ENCODE measurements at regions not wholly inside any gene's neighbourhood (a gene's known extent, or its start where the extent isn't known, plus 50 kb on each side); places are given as distances from the start of the nearest gene placed in this dataset.
"Not testable (repeated sequence)": the region's sequence is repeated elsewhere in the genome, so short reads cannot be mapped to it uniquely, and the experiment has no call there.

DNA sequence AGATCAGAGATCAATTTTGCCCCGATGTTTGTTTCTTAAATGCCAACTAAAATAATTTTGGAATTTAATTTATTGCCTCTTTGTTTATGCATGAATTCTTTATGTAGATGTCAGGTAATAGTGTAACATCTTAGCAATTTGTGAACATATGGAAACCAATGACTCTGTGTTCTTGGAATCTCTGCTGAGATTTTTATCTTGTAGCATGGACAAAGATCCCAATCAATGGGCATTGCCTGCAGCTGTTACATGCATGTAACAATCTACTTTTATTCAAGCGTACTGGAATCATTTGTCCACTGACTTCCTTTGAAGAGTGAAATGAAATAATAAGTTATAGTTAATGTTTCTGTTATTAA, 61.6 kb upstream of the ARSJ start:
- TF ChIP-seq CTCF (conservative IDR thresholded peaks at IDR 0.05): no peak
- TF ChIP-seq EZH2 (IDR thresholded peaks at IDR 0.05; ENCODE audit: low read depth): no peak
- H3K27me3 ChIP-seq (ENCODE audit: insufficient read depth, low read depth): no peaks in the 10 kb centered on the region
- no peak for DNase-seq
- no peaks in the 10 kb centered on the region for H4K20me1 ChIP-seq (ENCODE audit: insufficient read depth)
- no peak overlapping the region for H3K4me3 ChIP-seq
- no peak overlapping the region for H3K4me2 ChIP-seq
- no peaks in the 10 kb centered on the region for H3F3A ChIP-seq (ENCODE audit: insufficient read depth, low read depth)
- no peaks in the 10 kb centered on the region for H3K79me2 ChIP-seq (ENCODE audit: low read depth)
- no peaks in the 10 kb centered on the region for H3K9me2 ChIP-seq (ENCODE audit: insufficient read depth)
- no peaks in the 10 kb centered on the region for H3K4me1 ChIP-seq (replicated peaks; ENCODE audit: insufficient read depth)
- BruUV-seq (replicated peaks): no TSS peak
- intact Hi-C loops (cut with micrococcal nuclease; ENCODE audit: unreplicated experiment): no loop called here
- ChIA-PET POLR2A (ENCODE audit: unreplicated experiment) (no interaction called here), CTCF (no interaction called here)
- H3K9me3 ChIP-seq (ENCODE audit: insufficient read depth, low read depth): no peaks in the 10 kb centered on the region
- H2AFZ ChIP-seq: no peak overlapping the region
- no peak overlapping the region for H3K27ac ChIP-seq
- H3K36me3 ChIP-seq (ENCODE audit: low read depth): no peaks in the 10 kb centered on the region

DNA sequence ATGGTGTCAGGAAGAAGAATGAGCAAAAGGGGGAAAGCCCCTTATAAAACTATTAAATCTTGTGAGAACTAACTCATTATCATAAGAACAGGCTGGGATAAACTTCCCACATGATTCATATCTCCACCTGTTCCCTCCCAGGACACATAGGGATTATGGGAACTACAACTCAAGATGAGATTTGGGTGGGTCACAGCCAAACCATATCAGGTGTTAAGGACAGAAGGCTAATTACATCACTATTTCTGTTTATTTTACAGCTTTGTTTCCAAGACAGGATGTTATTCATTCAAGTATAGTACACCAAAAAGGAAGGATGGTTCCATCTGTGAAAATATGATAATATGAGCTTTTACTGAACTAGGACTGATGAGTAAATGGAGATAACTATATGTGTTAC, 63.7 kb upstream of the ARSJ start:
- ChIA-PET CTCF (no interaction called here), POLR2A (ENCODE audit: unreplicated experiment) (no interaction called here)
- Histone ChIP-seq H3K27me3 (ENCODE audit: insufficient read depth, low read depth) (no peaks in the 10 kb centered on the region), H3K27ac (no peak overlapping the region), H3K9me2 (ENCODE audit: insufficient read depth) (no peaks in the 10 kb centered on the region), H4K20me1 (ENCODE audit: insufficient read depth) (no peaks in the 10 kb centered on the region), H3K9me3 (ENCODE audit: insufficient read depth, low read depth) (no peaks in the 10 kb centered on the region), H3K4me3 (no peak overlapping the region), H3K36me3 (ENCODE audit: low read depth) (no peaks in the 10 kb centered on the region), H3K4me1 (replicated peaks; ENCODE audit: insufficient read depth) (no peaks in the 10 kb centered on the region), H3K79me2 (ENCODE audit: low read depth) (no peaks in the 10 kb centered on the region), H2AFZ (no peak overlapping the region), H3F3A (ENCODE audit: insufficient read depth, low read depth) (no peaks in the 10 kb centered on the region), H3K4me2 (no peak overlapping the region)
- BruUV-seq (replicated peaks): no TSS peak
- TF ChIP-seq CTCF (conservative IDR thresholded peaks at IDR 0.05) (no peak), EZH2 (IDR thresholded peaks at IDR 0.05; ENCODE audit: low read depth) (no peak)
- DNase-seq: no peak
- intact Hi-C loops (cut with micrococcal nuclease; ENCODE audit: unreplicated experiment): no loop called here

DNA sequence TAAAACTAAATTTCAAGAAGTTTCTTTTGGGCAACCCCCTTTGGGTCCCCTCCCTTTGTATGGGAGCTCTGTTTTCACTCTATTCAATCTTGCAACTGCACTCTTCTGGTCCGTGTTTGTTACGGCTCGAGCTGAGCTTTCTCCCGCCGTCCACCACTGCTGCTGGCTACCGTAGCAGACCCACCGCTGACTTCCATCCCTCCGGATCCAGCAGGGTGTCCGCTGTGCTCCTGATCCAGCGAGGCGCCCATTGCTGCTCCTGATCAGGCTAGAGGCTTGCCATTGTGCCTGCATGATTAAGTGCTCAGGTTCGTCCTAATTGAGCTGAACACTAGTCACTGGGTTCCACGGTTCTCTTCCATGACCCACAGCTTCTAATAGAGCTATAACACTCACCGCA, 64.9 kb upstream of the ARSJ start:
- H3K9me3 ChIP-seq (ENCODE audit: insufficient read depth, low read depth); POLR2A ChIA-PET (ENCODE audit: unreplicated experiment); H2AFZ ChIP-seq; H3K4me2 ChIP-seq; H3F3A ChIP-seq (ENCODE audit: insufficient read depth, low read depth); H3K4me3 ChIP-seq; H4K20me1 ChIP-seq (ENCODE audit: insufficient read depth); H3K9me2 ChIP-seq (ENCODE audit: insufficient read depth); H3K27ac ChIP-seq; DNase-seq; BruUV-seq (replicated peaks); CTCF ChIA-PET; H3K79me2 ChIP-seq (ENCODE audit: low read depth); H3K27me3 ChIP-seq (ENCODE audit: insufficient read depth, low read depth); H3K36me3 ChIP-seq (ENCODE audit: low read depth); H3K4me1 ChIP-seq (replicated peaks; ENCODE audit: insufficient read depth); intact Hi-C loops (cut with micrococcal nuclease; ENCODE audit: unreplicated experiment): not testable (repeated sequence)

DNA sequence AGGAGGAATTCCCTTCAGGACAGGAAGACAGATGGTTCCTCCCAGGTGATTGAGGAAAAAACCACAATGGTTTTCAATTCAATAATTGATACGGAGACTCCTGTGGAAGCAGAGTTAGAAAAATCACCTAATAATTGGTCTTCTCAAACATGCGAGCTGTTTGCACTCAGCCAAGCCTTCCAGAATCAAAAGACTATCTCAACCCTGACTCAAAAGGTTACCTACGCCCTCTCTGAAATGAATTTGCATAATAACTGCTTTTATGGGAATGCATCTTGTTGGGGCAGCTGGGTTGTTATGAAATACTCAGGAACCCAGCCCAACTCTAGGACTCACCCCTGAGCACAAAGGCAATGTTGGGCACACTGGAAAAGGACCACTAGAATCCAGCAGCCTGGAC, 66.9 kb upstream of the ARSJ start:
- ChIA-PET CTCF (no interaction called here), POLR2A (ENCODE audit: unreplicated experiment) (no interaction called here)
- TF ChIP-seq CTCF (conservative IDR thresholded peaks at IDR 0.05): no peak
- no peak for TF ChIP-seq EZH2 (IDR thresholded peaks at IDR 0.05; ENCODE audit: low read depth)
- Histone ChIP-seq H3K36me3 (ENCODE audit: low read depth) (no peaks in the 10 kb centered on the region), H3K4me1 (replicated peaks; ENCODE audit: insufficient read depth) (no peaks in the 10 kb centered on the region), H3K4me3 (no peak overlapping the region), H3F3A (ENCODE audit: insufficient read depth, low read depth) (no peaks in the 10 kb centered on the region), H3K9me3 (ENCODE audit: insufficient read depth, low read depth) (no peaks in the 10 kb centered on the region), H3K9me2 (ENCODE audit: insufficient read depth) (no peaks in the 10 kb centered on the region), H3K27ac (no peak overlapping the region), H3K79me2 (ENCODE audit: low read depth) (no peaks in the 10 kb centered on the region), H4K20me1 (ENCODE audit: insufficient read depth) (no peaks in the 10 kb centered on the region), H3K4me2 (no peak overlapping the region), H2AFZ (no peak overlapping the region), H3K27me3 (ENCODE audit: insufficient read depth, low read depth) (no peaks in the 10 kb centered on the region)
- no TSS peak for BruUV-seq (replicated peaks)
- intact Hi-C loops (cut with micrococcal nuclease; ENCODE audit: unreplicated experiment): no loop called here
- DNase-seq: no peak

DNA sequence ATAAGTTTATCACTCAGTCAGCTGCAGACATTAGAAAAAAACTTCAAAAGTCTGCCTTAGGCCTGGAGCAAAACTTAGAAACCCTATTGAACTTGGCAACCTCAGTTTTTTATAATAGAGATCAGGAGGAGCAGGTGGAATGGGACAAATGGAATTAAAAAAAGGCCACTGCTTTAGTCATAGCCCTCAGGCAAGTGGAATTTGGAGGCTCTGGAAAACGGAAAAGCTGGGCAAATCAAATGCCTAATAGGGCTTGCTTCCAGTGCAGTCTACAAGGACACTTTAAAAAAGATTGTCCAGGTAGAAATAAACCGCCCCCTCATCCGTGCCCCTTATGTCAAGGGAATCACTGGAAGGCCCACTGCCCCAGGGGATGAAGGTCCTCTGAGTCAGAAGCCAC, 68.7 kb upstream of the ARSJ start:
- H3K4me1 ChIP-seq (replicated peaks; ENCODE audit: insufficient read depth); H2AFZ ChIP-seq; H3K9me3 ChIP-seq (ENCODE audit: insufficient read depth, low read depth); intact Hi-C loops (cut with micrococcal nuclease; ENCODE audit: unreplicated experiment); H3K27me3 ChIP-seq (ENCODE audit: insufficient read depth, low read depth); H3K4me3 ChIP-seq; H3K36me3 ChIP-seq (ENCODE audit: low read depth); CTCF ChIA-PET; H3K4me2 ChIP-seq; H3K79me2 ChIP-seq (ENCODE audit: low read depth); POLR2A ChIA-PET (ENCODE audit: unreplicated experiment); H3K27ac ChIP-seq; H3F3A ChIP-seq (ENCODE audit: insufficient read depth, low read depth); DNase-seq; BruUV-seq (replicated peaks); H3K9me2 ChIP-seq (ENCODE audit: insufficient read depth); H4K20me1 ChIP-seq (ENCODE audit: insufficient read depth): not testable (repeated sequence)

Data from PC-9 (cell line).